ENCODE measurements at regions not wholly inside any gene's neighbourhood (a gene's known extent, or its start where the extent isn't known, plus 50 kb on each side); places are given as distances from the start of the nearest gene placed in this dataset.
"Not testable (repeated sequence)": the region's sequence is repeated elsewhere in the genome, so short reads cannot be mapped to it uniquely, and the experiment has no call there.

DNA sequence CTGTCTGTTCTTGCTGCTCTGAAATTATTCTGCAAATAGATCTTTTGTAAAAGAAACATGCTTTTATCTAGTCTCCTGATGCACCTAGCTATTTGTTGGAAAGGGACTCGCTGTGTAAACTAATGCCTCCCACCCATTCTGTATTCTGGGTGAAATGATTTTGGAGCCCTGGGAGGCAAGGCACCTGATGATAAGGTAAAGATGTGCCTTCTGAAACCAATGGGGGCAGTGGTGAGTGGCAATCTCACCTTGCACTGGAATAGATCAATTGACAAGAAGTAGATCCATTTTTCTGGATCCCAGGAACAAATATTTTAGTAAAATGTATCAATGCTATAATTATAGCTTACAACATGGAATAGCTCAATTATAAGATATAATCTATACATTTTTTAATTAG, 170.5 kb upstream of the SPATA31A3 start:
- TF ChIP-seq, protein P1, sequence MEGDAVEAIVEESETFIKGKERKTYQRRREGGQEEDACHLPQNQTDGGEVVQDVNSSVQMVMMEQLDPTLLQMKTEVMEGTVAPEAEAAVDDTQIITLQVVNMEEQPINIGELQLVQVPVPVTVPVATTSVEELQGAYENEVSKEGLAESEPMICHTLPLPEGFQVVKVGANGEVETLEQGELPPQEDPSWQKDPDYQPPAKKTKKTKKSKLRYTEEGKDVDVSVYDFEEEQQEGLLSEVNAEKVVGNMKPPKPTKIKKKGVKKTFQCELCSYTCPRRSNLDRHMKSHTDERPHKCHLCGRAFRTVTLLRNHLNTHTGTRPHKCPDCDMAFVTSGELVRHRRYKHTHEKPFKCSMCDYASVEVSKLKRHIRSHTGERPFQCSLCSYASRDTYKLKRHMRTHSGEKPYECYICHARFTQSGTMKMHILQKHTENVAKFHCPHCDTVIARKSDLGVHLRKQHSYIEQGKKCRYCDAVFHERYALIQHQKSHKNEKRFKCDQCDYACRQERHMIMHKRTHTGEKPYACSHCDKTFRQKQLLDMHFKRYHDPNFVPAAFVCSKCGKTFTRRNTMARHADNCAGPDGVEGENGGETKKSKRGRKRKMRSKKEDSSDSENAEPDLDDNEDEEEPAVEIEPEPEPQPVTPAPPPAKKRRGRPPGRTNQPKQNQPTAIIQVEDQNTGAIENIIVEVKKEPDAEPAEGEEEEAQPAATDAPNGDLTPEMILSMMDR (IDR thresholded peaks at IDR 0.05) = not testable (repeated sequence)
- TF ChIP-seq EZH2 (IDR thresholded peaks at IDR 0.05; ENCODE audit: borderline replicate concordance, insufficient read depth, low read depth, low read length, poor library complexity, severe bottlenecking) = not testable (repeated sequence)
